HG03378 (cell line): ENCODE measurements at regions not wholly inside any gene's neighbourhood (a gene's known extent, or its start where the extent isn't known, plus 50 kb on each side); places are given as distances from the start of the nearest gene placed in this dataset.
"Not testable (repeated sequence)": the region's sequence is repeated elsewhere in the genome, so short reads cannot be mapped to it uniquely, and the experiment has no call there.

ENCODE experiments used
- ATAC-seq: cut with Tn5 transposase; IDR thresholded peaks from one replicate; pipeline ENCODE4 v1.9.1; 2021; ENCODE audit warnings: mild to moderate bottlenecking, moderate library complexity; ENCODE audit not compliant: unreplicated experiment

DNA sequence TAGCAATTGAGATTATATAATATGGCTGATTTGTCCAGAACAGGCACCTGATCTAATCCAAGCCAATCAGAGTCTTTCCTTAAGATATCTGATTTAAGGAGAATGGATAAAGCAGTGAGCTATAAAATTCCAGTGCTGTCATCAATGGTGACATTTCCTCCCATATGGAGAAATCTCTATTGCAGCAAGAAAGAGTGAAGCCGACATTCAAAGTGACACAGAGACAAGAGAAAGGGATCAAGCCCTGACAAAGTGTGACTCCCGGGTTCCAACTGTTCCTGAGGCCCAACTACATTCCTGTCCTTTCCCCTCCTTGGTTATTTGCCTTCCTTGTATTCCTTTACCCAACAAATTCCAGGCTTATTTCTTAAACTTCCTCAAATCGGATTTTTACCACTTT is 430.0 kb upstream of the SOX5 start:
- no peak for ATAC-seq

DNA sequence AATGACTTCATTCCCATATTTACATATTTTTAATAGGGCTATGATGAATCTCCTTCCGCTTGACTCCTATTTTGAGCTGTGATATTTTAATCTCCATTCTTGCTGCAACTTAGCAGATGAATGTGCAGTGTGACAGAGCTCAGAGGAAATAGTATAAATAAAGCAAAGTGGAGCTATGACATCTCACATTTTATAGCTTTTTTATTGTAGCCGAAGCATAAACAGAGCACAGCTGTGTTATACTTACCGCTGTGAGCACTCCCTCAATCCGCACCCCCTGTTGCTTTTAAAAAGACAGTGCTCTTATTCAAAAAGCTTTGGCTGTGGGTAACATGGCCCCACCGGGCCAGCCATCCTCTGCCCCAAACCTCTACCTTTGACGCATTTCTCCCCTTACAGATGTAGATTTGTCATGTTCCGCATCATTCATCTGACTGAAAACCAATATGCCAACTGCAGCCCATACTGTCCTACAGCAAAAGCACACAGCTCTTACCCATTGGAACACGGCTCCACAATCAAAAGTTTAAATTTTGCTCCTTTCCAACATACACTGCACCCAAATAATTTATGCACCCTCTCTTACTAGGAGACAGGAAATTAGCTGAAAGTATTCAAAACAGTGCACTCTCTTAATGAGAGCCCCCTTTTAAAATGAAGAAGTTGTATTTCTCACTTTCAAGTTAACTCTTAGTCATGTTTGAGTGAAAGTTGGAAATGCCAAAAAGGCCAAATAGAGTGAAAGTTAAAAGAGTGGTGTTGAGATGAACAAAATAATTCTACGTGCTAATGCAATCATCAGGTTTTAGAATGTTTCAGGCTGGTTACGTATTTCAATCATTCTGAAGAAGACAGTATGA is 429.3 kb upstream of the SOX5 start:
- peak; percentile 84 for ATAC-seq

DNA sequence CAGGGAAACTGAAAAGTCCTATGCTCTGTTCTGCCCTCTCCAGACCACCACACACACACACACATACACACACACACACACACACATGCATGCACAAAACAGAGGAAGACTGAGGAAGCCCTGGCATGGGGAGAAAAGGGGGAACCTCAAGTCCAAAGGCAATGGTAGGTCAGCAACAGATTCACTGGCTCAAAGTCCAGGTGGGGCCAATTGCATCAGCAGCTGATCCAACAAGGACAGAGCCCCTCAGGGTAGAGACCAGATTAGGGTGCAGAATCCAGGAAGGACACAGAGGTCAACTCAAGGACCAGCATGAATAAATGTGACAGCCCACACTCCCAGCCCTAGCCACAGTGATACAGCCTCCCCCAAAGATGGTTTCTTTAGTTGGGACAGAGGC is 425.0 kb upstream of the SOX5 start:
- no peak for ATAC-seq

- no peak for ATAC-seq
Measured at GRCh38 chr12:24373004-24373403, 423.5 kb upstream of the SOX5 start.

DNA sequence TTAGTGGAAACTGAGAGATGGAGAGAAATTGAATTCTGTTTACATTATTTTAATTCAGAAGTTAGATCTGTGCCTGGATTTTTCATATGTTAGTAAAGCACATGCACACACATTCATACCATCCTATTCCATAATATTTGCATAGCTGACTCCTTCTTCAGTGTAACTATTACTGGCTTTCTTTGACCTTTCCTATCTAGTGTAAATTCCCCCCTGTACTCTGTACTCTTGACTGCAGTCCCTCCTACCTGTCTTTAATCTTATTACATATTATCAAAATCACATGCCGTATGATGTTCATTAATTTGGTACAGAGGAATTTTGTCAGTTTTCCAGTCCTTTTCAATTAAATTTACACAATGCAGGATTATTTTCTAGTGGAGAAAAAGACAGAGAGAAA is 417.0 kb upstream of the SOX5 start:
- no peak for ATAC-seq

- ATAC-seq = no peak
Measured at GRCh38 chr12:24364921-24365320, 415.5 kb upstream of the SOX5 start.

- ATAC-seq = no peak
Measured at GRCh38 chr12:24363177-24363754, 413.8 kb upstream of the SOX5 start.

DNA sequence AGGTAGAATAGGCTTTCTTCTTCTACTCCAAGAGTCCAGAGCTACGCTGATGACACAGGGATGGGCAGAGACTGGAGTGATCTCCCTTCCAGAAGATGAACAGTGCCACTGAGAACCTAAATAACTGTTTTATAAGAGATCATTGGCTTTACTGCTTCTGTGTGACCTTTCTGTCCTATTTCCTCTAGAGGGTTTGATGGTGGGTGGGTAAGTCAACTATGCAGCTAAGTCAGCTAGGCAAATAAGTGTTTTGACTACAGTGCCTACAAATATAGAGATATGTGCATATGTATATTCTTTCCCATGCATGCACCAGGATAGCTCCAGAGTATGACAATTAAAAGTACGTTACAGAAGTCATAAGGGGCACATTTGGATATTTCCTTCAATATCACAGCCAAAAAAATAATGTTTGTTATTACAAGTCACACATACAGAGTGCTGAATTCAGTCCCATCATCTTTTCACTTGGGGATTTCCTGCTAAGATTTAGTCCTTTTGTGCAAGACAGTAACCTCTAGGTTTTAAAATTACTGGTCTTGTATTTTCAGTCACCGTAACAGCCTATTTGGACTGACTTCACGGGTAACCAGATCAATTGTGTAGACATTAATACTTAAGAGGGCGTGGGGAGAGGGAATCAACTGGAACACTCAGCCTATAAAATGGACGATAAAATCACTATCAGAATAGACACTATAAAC is 412.6 kb upstream of the SOX5 start:
- no peak for ATAC-seq

DNA sequence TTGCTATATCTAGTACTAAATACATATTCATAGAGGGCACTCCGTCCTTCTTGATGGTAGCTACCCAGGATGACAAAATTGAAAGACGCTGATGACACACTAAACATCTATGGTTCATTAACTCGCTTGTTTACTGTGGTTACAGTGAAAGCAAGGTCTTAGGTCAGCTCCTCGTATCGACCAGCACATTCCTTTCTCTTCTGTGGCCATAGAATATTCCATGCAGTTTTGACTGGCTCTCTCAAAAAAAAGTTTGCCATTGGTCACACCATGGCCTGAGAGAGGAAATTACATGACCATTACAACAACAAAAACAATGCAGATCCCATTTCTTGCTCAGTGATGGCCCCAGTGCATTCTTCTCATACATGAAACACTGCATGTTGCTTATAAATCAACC is 411.4 kb upstream of the SOX5 start:
- ATAC-seq = peak; percentile 90

DNA sequence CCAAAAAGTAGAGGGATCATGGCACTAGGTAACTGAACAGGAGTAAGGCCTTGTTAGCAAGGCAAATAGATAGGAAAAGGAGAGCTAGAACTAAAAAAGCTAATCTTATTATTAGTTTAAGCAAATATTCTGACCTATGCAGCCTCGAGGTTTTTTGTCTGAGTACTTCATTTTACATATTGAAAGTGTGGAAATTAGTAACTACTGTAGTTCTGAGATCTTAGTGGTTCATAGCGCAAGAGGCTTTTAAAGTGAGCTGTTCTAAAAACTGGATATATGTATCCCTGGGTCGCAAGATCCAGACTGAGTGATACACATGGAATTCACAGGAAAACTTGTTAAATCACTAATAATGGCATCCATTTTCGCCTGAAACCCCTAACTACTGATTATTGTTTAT is 411.0 kb upstream of the SOX5 start:
- peak; percentile 25 for ATAC-seq

- no peak for ATAC-seq
Measured at GRCh38 chr12:24360057-24360456, 410.6 kb upstream of the SOX5 start.

DNA sequence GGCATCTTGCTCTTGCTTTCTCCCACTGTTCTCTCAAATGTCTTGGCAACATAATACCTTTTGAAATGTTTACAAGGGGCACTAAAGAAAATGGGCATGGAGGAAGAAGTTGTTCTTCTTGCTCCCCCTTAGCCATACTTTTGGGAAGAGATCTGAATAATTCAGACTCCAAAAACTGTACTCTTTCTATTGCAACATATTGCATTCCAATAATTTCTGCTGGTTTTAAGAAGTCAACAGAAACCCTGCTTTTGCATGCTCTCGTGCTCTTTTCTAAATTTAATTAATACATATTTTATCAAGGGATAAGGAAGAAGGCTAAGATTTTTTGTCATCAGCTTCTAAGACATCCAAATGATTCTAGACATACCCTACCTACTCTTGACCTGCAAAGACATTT is 409.9 kb upstream of the SOX5 start:
- no peak for ATAC-seq

- peak; percentile 56 for ATAC-seq
Measured at GRCh38 chr12:24356240-24356804, 406.9 kb upstream of the SOX5 start.

- no peak for ATAC-seq
Measured at GRCh38 chr12:24352363-24352762, 402.9 kb upstream of the SOX5 start.

DNA sequence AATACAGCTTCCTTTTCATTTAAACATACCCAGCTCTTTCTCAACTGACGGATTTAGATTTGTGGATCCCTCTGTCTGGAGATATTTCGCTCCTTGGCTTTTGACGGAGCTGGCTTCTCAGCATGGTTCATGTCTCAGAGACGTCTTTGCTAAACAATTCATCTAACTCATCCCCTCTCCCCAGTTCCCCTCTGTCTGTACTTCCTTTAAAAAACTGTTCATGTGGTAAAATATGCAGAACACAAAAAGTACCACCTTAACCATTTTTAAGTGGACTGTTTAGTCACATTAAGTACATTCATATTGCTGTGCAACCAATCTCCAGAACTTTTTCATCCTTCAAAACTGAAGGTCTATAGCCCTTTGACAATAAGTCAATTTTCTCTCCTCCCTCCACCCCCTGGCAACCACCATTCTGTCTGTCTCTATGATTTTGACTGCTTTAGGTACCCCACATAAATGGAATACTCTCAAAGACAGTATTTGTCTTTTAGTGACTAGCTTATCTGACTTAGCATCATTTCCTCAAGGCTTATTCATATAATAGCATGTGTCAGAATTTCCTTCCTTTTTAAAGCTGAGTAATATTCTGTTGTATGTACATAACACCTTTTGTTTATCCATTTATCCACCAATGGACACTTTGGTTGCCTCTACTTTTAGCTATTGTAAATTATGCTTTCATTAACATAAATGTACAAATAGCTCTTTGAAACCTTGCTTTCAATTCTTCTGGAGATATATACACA is 399.8 kb upstream of the SOX5 start:
- no peak for ATAC-seq

DNA sequence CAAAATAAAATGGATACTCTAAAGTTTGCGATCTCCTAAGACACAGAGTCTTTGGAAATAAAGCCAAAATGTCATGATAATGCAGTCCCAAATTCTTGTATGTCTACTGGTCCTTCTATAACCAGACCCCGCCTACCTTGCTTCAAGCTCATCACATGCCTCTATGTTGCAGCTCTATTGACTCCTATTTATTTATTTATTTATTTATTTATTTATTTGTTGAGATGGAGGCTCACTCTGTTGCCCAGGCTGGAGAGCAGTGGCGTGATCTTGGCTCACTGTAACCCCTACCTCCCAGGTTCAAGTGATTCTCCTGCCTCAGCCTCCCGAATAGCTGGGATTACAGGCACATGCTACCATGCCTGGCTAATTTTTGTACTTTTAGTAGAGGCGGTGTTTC is 398.7 kb upstream of the SOX5 start:
- not testable (repeated sequence) for ATAC-seq

- no peak for ATAC-seq
Measured at GRCh38 chr12:24328261-24328660, 378.8 kb upstream of the SOX5 start.

DNA sequence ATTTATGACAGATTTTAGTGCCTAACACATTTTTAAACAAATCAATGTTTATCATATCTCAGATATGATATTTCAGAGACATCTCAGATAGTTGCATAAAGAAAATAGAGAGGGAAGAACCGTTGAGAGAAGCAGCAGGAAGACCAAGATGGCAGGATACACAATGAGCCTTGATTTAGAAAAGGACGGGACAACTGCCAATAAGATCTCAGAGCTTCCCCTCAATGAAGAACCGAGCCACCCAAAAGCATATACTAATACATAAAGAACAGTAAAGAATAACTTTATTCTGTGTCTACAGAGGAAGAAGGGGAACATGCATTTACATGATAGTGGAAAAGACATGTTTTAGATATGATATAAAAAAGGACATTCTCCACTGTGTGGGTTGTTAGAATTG is 375.9 kb upstream of the SOX5 start:
- no peak for ATAC-seq

- ATAC-seq = no peak
Measured at GRCh38 chr12:24307716-24308335, 358.4 kb upstream of the SOX5 start.

DNA sequence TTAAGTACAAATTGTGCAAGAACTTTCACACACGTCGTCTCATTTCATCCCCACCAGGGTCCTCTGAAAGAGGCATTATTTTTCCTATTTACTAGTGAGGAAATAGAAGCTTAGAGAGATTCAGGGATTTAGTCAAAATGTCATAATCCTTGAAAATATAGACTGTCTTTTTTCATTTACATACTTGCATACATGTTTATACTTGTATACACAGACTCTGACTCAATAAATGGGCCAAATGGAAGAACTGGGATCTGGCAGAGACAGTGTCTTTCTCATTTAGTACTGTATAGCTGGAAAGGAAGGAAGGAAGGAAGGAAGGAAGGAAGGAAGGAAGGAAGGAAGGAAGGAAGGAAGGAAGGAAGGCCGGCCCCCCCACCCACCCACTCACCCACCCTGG is 357.7 kb upstream of the SOX5 start:
- no peak for ATAC-seq

- no peak for ATAC-seq
Measured at GRCh38 chr12:24306001-24306400, 356.5 kb upstream of the SOX5 start.
